ENCODE measurements at regions not wholly inside any gene's neighbourhood (a gene's known extent, or its start where the extent isn't known, plus 50 kb on each side); places are given as distances from the start of the nearest gene placed in this dataset.

DNA sequence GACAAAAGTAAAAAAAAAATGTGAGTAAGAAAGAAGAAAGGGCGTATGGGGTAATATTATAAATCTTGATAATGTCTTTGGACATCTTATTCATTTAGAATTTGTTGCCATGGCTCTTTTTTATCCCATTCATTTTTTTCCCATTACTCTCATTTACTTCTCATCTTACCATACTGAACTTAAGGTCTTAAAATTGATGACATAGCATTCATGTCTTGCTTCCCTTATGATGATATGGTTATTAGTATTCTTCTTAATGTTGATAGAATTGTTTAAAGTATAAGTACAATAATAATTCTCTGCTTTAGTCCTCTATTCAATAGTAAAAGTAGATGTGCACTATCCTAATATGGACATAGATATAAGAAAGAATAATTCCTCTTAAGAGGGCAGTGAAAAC lies 204.1 kb upstream of the KLF12 start:
- in situ Hi-C loops (cut with HindIII; ENCODE audit: low sequenced_read_pairs): no loop called here

DNA sequence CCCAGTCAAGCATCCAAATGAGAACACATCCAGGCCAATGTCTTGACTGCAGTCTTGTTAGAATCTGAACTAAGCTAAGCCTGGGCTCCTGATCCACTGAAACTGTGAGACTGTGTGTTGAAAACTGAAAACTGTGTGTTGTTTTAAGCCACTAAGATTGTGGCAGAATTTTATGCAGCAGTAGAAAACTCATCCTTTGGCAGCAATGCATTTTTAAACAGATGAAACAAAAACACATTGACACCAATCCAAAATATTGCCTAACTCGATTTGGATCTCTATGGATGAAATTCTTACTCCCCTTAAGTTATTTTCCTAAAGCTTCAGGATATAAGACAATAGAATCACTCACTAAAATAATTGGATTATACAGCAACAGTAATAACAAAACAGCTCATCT lies 202.3 kb upstream of the KLF12 start:
- in situ Hi-C loops (cut with HindIII; ENCODE audit: low sequenced_read_pairs): no loop called here

DNA sequence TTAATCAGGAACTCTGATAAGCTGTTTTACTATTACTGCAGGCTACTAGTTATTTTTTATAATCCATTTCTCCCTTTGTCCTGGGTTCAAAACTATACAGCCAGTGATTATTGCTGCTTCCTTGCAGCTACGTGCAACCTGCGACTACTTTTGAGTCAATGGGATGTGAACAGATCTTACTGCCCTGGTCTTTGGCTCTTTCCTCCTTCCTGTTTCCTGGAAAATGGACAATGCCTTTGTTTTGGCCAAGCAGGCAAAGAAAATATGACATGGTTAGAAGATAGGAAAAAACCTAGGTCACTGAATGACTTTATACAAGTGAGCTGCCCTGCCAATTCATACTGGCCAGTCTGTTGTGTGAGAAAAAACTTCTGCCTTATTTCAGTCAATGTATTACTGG lies 201.2 kb upstream of the KLF12 start:
- in situ Hi-C loops (cut with HindIII; ENCODE audit: low sequenced_read_pairs): no loop called here

DNA sequence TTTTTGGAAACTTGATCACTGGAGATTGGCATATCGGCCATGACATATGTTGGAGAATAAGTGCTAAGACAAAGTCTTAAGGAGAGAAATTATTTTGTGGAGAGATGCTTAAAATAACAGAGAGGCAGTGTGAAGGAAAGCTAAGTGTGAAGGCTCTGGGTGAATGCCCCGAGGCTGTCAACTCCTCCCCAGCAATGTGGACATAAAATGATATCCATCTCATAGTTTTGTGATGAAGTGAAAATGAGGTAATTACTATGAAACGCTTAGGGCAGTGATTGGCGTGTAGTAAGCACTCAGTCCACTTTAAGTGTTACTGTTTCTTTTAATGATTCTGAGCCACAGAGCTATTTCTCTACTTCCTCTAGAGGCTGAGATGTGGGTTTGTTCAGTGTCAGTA lies 195.8 kb upstream of the KLF12 start:
- in situ Hi-C loops (cut with HindIII; ENCODE audit: low sequenced_read_pairs): loop anchor here (5.0 kb wide), 1 partner anchor 67 kb away; no protein-coding TSS in a partner anchor

DNA sequence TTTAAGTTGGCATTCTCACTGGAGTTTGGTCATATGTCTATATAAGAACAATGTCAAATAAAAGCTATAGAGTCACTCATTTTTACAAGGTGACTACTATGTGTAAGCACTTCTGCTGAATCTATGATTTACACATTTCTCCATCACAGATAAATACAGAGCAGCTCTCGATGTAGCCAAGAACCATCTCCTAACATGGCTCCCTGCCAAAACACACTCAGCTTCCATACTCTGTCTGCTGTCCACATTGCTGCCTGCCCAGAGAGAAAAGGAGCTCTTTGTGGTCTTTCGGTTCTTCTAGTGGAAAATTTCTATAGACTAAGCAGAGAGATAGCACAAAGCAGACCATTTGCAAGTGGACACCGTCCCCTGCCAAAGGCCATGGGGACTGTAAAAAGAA lies 190.9 kb upstream of the KLF12 start:
- in situ Hi-C loops (cut with HindIII; ENCODE audit: low sequenced_read_pairs): loop anchor here (5.0 kb wide), 1 partner anchor 72 kb away; no protein-coding TSS in a partner anchor

DNA sequence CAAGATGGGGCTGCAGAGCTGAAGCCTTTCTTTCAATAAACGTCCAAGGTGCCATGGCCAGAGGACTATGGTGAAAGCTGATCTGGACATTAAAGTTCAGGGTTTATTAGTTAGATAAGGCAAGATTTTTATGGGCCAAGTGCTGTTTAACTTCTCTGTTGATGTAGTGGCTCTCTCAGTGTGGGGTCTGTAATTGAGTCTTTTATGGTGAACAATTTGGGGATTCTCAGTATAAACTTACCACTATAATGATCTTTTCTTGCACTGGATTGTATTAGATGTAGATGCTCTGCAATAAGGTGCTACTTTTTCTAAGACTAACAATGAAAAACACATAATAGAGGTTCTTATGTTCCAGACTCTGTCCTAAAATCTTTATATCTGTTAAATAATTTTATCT lies 190.1 kb upstream of the KLF12 start:
- in situ Hi-C loops (cut with HindIII; ENCODE audit: low sequenced_read_pairs): no loop called here

DNA sequence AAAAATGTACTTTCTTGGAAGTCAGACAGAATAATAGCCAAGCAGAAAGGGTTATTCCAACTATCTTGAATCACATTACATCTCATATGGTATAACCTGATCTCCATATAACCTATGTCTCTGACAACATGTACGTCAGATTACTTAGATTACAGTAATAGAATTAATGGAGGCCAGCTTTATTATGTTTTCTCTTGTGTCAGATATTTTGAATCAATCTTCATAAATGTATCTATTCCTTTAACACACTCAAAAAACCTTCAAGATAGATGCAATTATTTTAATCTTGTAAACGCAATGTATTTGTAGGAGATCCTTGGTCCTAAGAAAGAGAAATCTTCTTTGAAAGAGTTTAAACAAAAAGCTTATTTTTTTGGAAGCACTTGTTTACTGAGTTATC lies 188.4 kb upstream of the KLF12 start:
- in situ Hi-C loops (cut with HindIII; ENCODE audit: low sequenced_read_pairs): no loop called here

DNA sequence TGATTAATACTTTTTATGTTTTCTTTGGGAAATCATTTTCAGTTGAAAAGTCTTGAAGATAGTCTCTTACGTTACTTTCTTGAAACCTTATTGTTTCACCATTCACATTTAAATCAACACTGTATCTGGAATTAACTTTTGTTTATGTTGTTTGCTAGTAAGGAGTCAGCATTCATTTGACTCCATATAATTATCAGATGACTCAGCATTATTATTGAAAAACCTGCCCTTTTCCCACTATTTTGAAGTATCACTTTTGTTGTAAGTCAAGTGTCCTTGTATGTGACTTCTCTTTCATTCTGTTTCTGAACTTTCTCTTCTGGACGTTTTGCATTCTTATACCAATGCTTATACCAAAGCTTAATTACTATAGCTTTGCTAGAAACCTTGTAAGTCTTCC lies 186.1 kb upstream of the KLF12 start:
- in situ Hi-C loops (cut with HindIII; ENCODE audit: low sequenced_read_pairs): no loop called here

DNA sequence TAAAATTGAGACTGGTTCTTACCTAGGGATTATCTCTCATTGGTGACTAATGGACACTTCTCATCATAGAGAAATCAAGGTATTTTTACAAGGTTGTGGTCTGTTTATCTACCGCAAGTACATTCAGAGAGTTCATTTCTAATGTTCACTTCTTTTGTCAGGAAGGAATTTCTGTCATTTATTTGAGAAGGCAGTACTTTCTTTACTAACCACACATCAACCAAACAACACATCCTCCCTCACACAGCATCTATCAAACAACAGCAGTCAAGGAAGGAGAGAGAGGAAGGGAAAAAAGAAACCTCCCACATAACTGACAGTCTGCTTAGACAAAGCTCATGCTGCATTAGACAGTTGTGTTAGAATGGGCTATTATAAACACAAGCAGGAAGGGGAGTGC lies 182.3 kb upstream of the KLF12 start:
- in situ Hi-C loops (cut with HindIII; ENCODE audit: low sequenced_read_pairs): no loop called here

DNA sequence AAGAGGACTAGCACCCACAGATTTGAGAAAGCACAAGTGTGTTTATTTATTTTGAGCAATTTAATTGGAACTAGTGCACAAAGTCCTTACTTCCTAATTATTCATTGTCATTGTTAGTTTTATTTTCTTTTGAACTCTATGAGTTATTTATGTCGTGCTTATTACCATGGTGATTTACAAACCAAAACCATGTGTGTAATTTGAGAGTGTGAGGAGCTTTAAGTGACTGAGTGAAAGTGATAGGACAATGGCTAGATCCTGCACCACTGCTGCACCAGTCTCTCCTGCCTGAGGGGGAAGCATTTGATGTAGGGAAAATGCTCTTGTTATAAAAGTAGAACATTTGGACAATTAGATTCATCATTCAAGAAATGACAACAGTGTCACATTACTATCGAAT lies 172.3 kb upstream of the KLF12 start:
- in situ Hi-C loops (cut with HindIII; ENCODE audit: low sequenced_read_pairs): no loop called here

DNA sequence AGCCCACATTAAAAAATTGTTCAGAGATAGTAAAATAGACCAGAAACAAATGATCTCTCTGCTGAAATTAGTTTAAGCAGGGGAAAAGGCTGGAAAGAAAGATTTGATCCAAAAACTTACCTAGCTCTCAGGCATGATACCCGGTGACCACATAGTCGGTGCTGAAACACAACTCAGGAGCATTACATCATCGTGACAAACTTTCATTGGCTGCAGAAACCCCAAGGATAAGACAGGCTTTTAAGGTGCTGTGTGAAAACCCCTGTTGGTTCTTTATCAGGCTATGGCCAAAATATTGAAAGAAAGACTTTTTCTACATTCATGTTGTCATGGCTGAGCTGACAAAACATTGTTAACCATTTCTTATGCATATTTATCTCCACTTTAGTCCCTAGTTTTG lies 171.7 kb upstream of the KLF12 start:
- in situ Hi-C loops (cut with HindIII; ENCODE audit: low sequenced_read_pairs): no loop called here

DNA sequence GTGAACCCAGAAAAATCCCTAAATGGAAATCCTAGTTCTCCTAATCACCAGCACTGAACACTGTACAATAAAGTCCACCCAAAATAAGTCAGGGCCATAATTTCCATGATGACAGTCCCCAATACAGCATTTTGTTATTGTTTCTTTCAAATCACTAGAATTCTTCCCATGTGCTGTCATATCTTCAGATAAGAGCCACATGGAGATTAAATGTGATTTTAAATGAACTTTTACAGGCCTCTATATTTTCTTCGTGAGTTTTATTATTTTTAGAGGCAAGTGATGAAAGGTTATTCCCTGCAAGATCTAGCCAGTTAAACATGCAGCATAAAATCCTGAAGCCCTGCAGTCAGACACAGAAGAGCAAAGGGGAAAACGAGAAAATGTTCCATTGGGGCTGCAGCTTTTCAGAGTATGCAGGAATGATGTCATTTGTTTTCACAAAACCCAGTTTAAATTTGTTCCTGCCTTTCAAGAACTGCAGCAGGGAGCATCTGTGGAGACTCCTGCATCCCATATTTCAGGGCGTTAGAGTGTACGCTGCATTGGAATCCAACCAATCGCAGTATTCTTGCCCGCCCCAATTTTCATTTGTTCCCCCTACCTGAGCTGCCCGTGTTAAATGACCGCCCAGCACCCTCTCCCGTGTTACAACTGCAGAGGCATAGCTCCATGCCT lies 167.2 kb upstream of the KLF12 start:
- in situ Hi-C loops (cut with HindIII; ENCODE audit: low sequenced_read_pairs): no loop called here

DNA sequence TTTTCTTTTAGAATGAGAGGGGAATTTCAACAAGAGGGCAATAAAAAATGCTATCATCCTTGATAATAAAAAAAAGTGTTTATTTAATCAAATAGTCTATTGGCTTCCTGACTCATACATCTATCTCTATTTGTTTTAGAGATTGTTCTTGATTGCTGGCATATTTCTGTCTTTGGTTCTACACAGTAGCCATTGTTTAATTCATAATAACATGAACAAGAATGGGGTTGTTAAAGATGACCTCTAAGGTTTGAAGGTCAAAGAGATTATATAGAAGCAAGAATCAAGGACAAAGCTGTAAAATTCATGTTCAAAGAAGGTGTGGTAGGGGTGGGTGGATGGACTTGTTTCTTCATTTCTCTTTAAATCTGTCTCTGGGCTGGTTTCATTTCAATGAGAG lies 166.0 kb upstream of the KLF12 start:
- in situ Hi-C loops (cut with HindIII; ENCODE audit: low sequenced_read_pairs): no loop called here

DNA sequence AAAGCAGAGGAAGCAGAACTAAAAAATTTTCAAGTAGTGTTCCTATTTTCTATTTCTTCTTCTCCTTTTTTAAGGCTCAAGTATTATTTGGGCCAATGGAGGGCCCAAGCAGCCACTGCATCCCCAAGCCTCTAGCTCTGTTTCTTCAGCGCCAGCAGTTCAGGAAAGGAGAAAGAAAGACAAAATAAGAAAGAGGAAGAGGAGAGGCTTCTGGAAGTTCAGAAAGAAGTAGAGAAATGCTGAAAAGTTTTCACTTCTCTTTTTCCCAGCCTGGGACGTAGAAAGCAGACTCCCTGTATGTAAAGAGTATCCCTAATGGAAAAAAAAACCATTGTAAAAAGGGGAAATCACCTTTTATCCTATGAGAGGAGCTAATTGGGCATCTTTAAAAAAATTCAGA lies 165.5 kb upstream of the KLF12 start:
- in situ Hi-C loops (cut with HindIII; ENCODE audit: low sequenced_read_pairs): no loop called here

DNA sequence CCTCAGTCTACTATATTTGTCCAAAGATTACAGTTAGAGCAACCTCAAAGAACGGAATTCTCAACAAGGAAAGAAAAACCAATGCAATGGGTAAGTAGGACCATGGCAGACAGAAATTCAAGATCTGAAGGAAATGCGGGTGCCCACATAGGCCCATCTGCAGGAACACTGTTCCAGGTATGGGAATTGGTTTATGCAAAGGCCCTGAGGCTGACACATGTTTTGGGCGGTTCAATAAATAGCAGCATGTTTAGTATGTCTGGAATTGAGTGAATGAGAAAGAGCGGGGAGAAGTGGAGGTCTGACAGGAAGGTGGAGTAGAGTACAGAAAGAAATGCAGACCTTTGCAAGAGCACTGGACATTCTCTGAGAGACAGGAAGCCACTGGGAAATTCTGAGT lies 164.7 kb upstream of the KLF12 start:
- in situ Hi-C loops (cut with HindIII; ENCODE audit: low sequenced_read_pairs): no loop called here

DNA sequence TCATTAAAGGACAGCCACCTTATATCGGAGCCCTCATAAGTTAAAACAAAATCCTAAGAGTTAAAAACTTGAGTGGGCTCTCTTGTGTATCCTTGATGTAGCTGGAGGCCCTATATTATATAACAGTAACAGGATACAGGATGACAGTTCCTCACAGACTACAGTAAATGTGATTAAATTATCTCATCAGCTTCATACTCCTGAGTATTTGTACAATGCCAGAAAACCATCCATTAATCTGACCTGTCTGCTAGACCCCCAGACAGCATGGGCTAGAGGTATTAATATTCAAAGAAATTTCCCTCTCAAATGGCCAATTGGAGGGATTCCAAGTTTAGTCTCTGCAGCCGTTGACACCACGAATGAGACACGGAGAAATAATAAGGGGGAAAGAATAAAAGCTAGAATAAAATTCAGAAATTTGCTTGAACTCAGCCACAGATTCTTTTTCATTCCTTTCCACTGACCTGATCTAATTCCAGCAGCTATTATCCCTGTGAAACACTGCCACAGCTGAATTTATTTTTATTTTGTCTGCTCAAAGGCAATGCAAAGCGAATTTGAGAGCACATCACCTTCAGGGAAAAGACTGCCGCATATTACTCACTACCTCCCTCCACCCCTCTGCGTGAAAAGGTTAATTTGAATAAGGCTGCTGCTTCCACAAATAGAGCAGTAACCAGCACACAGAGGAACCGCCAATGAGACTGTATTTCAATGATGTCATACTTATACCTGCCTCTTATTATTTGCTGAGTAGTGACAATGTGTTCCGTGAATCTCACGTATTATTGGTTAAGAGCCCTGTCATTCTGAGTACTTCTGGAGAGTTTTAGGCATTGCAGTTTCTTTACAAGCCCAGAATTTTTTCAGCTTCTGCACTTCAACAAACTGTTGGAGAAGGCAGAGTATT lies 155.9 kb upstream of the KLF12 start:
- in situ Hi-C loops (cut with HindIII; ENCODE audit: low sequenced_read_pairs): no loop called here

DNA sequence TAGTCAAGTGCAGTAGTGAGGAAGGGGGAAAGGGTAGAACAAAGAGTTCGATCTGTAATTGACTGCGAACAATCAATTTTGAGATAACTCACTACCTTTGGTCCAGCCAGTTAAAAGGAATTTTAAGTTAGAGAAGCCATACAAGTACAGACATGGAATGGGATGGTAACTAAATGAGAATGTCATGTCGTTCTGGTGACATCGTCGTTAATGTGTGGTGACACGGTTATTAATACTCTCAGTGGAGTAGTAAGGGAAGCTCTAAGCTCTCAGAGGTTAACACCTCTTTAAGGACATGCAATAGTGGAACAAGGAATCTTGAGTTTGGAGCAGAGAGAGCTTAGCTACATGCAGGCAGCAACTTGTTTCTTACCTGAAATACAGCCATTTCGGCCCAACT lies 154.9 kb upstream of the KLF12 start:
- in situ Hi-C loops (cut with HindIII; ENCODE audit: low sequenced_read_pairs): no loop called here

DNA sequence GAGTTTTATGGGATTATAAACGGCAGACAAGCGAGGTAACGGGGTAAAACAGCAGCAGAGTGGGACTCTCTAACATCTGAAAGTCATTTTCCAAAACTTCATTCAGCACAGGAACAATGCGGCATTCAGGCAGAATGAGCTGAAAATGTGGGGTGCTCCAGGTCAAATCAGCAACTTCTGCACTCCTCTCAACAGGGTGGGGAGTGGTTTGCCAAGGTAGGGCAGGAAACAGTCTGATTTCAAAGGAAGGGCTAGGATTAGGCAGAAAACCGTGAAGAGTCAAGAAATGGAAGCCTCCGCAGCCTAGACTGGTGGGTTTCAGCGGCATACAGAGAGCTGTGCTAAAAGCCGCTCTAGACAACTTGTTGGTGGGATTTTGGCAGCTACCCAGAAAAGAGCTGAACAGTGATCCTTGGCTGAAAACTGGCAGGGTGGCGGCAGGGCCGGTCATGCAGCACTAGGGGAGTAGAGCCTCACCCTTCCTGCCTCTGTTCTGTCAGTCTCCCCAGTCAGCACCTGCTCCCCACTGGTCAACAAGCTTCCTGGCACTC lies 154.2 kb upstream of the KLF12 start:
- in situ Hi-C loops (cut with HindIII; ENCODE audit: low sequenced_read_pairs): no loop called here

DNA sequence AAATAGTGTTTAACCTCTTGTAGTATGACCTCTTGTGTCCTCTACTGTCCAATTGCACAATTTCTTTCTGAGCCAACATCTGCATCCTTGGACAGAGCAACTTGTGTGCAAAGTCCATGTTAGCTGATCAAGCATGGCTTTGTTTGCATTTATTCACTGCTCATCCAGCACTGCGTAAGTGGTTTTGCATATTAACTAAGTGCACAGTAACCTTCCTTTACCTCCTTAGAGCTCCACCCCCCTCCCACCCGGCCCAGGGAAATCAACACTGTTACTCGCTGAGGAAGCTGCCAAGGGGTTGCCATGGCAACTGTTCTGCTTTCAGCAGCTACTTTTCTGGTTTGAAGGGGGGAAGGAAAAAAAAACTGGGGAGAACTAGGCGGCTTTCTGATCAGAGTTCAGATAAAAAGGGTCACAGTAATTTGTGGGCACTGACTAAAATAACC lies 153.5 kb upstream of the KLF12 start:
- in situ Hi-C loops (cut with HindIII; ENCODE audit: low sequenced_read_pairs): no loop called here

DNA sequence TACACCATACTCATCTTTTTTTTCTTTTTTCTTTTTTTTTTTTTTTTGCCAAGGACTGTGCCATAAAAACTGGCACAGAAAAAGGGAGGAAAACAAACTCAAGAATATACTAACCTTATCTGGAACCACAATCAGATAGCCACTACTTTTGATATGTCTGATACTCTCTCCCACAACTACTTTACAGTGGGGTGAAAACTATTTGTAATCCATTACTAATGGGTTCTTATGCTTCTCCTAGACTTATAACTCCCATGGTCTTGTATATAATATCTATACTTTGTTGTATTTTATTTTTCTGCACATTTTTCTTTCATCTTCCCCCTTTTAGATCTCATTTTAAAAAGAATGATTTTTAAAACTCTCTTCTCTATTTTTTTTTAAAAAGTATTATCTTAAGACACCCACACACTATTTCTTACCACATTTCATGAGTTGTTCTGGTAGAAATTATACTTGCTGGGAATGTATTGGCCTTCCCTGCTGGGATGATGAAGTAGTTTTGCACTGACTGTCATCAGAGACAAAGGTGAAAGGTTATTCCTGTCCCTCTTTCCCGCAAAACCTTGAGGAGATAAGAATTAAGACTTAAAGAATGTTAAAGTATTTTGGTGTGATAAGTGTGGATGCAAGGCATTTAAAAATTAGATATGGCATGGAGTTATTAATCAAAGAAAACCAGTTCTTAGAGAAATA lies 146.7 kb upstream of the KLF12 start:
- in situ Hi-C loops (cut with HindIII; ENCODE audit: low sequenced_read_pairs): no loop called here

DNA sequence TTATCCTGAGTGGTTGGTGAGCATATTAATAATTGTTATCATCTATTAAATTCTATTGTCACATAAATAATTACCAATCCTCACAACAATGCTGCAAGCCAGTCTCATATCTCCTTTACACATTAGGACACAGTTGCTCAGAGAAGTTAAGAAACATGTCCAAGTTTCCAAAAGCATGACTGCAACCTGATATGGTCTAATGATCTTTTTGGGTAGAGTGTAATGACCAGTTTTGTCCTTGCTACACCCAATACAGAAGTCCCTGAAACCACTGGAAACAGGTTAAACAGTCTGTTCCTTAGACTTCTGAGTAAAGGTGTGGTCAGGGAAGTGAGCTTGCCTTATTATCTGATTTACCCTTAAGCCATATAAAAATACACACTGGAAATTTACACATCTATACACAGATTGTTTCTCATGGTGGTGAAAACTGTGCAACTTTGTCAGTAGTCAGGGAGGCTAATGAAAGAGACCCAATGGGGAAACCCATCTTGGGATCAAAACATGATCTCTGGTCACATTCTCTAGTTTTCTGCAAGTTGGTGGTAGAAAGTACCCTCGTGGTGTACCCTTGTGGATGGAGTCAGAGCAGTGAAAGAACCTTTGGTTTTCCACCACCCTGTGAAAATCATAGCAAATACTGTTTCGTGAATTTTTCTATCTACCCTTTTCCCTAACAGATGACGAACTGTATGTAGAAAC lies 146.0 kb upstream of the KLF12 start:
- in situ Hi-C loops (cut with HindIII; ENCODE audit: low sequenced_read_pairs): no loop called here
